A673 (cell line): ENCODE measurements at regions not wholly inside any gene's neighbourhood (a gene's known extent, or its start where the extent isn't known, plus 50 kb on each side); places are given as distances from the start of the nearest gene placed in this dataset.

Experiments used
- CTCF ChIP-seq: fragments of 300-800, 200-600 bp; sonication (generic); conservative IDR thresholded peaks from 2 replicates; pipeline ENCODE4 v1.5.1; 2017; ENCODE audit warnings: low read depth, mild to moderate bottlenecking, antibody characterized with exemption, low read length, moderate library complexity, mixed read lengths
- EZH2 ChIP-seq: fragments of 200-600 bp; sonication (generic); IDR thresholded peaks from 2 replicates; pipeline ENCODE4 v1.6.1; 2017; ENCODE audit warnings: borderline replicate concordance, low read depth, mild to moderate bottlenecking, mixed read lengths, antibody characterized with exemption, low read length; ENCODE audit not compliant: poor library complexity, severe bottlenecking

GRCh38 chr5:100299261-100299660 is 235.9 kb upstream of the FAM174A start:
- TF ChIP-seq CTCF (no peak), EZH2 (no peak)
